NCI-H526 treated with DMSO at 0.1 percent for 48 hours (cell line): ENCODE measurements at regions not wholly inside any gene's neighbourhood (a gene's known extent, or its start where the extent isn't known, plus 50 kb on each side); places are given as distances from the start of the nearest gene placed in this dataset.
"Not testable (repeated sequence)": the region's sequence is repeated elsewhere in the genome, so short reads cannot be mapped to it uniquely, and the experiment has no call there.

Experiments used
- DNase-seq: peaks from one replicate; lab custom pipeline; 2025; lab: John Stamatoyannopoulos, UW

GRCh38 chr1:99501871-99502270, 144.0 kb upstream of the PALMD start:
- no peak for DNase-seq

- DNase-seq, result no peak
These were observed 143.5 kb upstream of the PALMD start for GRCh38 chr1:99502400-99502799.

GRCh38 chr1:99503276-99503747, 142.6 kb upstream of the PALMD start:
- DNase-seq, result no peak

- no peak for DNase-seq
These were observed 141.6 kb upstream of the PALMD start for GRCh38 chr1:99504287-99504686.

GRCh38 chr1:99506631-99507030, 139.3 kb upstream of the PALMD start:
- no peak for DNase-seq

GRCh38 chr1:99507446-99507845, 138.5 kb upstream of the PALMD start:
- not testable (repeated sequence) for DNase-seq

- no peak for DNase-seq
These were observed 137.8 kb upstream of the PALMD start for GRCh38 chr1:99507906-99508732.

GRCh38 chr1:99508733-99509445, 137.0 kb upstream of the PALMD start:
- not testable (repeated sequence) for DNase-seq

GRCh38 chr1:99514823-99515552, 130.9 kb upstream of the PALMD start:
- DNase-seq, result not testable (repeated sequence)

GRCh38 chr1:99516141-99516540, 129.8 kb upstream of the PALMD start:
- no peak for DNase-seq

- no peak for DNase-seq
These were observed 125.8 kb upstream of the PALMD start for GRCh38 chr1:99520121-99520520.

- no peak for DNase-seq
These were observed 120.6 kb upstream of the PALMD start for GRCh38 chr1:99525331-99525730.

GRCh38 chr1:99527078-99527477, 118.8 kb upstream of the PALMD start:
- peak; percentile 9 for DNase-seq

GRCh38 chr1:99527545-99527944, 118.4 kb upstream of the PALMD start:
- no peak for DNase-seq

- DNase-seq, result no peak
These were observed 116.9 kb upstream of the PALMD start for GRCh38 chr1:99529002-99529401.

GRCh38 chr1:99531578-99532275, 114.2 kb upstream of the PALMD start:
- no peak for DNase-seq

- no peak for DNase-seq
These were observed 113.7 kb upstream of the PALMD start for GRCh38 chr1:99532276-99532580.

- DNase-seq, result peak; percentile 22
These were observed 111.8 kb upstream of the PALMD start for GRCh38 chr1:99533909-99534637.

- DNase-seq, result no peak
These were observed 111.3 kb upstream of the PALMD start for GRCh38 chr1:99534638-99534930.

- no peak for DNase-seq
These were observed 110.3 kb upstream of the PALMD start for GRCh38 chr1:99535470-99536164.
